CD14-positive monocyte (primary cell): ENCODE measurements at regions not wholly inside any gene's neighbourhood (a gene's known extent, or its start where the extent isn't known, plus 50 kb on each side); places are given as distances from the start of the nearest gene placed in this dataset.
A peak's percentile ranks its signal among the peaks of the same experiment; 100 is the strongest.
"Not testable (repeated sequence)": the region's sequence is repeated elsewhere in the genome, so short reads cannot be mapped to it uniquely, and the experiment has no call there.

ENCODE experiments used
- DNase-seq, 3 donors: peaks; one replicate each; pipeline ENCODE4 v3.0.0-alpha.2; 2011 to 2022
- H2AFZ ChIP-seq: 2 replicates; pipeline ENCODE4 v1.6.0; 2012; ENCODE audit warnings: mild to moderate bottlenecking, low read depth, low read length, inconsistent platforms; ENCODE audit not compliant: insufficient read depth, poor library complexity, severe bottlenecking
- H3K27ac ChIP-seq, 2 donors: 1 replicate in 1 of 2; 2 replicates in 1 of 2; pipeline ENCODE4 v1.5.1; 2012 to 2013; ENCODE audit warnings: low read length in 2 of 2, control low read depth in 1 of 2, inconsistent platforms in 1 of 2, low read depth in 1 of 2, mild to moderate bottlenecking in 1 of 2
- H3K27me3 ChIP-seq, 2 donors: one replicate each; pipeline versions ENCODE4 v1.6.0 to v1.6.1; 2011 to 2013; ENCODE audit warnings: low read length in 2 of 2; ENCODE audit not compliant: control insufficient read depth in 2 of 2, insufficient read depth in 2 of 2
- H3K36me3 ChIP-seq, 2 donors: replicated peaks in 1 of 2; 1 replicate in 1 of 2; 2 replicates in 1 of 2; pipeline versions ENCODE4 v1.5.1 to v1.6.1; 2012 to 2013; ENCODE audit warnings: low read length in 2 of 2, control low read depth in 1 of 2, inconsistent platforms in 1 of 2, mild to moderate bottlenecking in 1 of 2; ENCODE audit not compliant: insufficient read depth in 2 of 2, control insufficient read depth in 1 of 2
- H3K4me1 ChIP-seq, 2 donors: 1 replicate in 1 of 2; 2 replicates in 1 of 2; pipeline versions ENCODE4 v1.5.1 to v1.6.1; 2012 to 2013; ENCODE audit warnings: low read length in 2 of 2, control low read depth in 1 of 2, inconsistent platforms in 1 of 2, mild to moderate bottlenecking in 1 of 2, moderate library complexity in 1 of 2; ENCODE audit not compliant: insufficient read depth in 2 of 2, control insufficient read depth in 1 of 2
- H3K4me2 ChIP-seq: replicated peaks from 2 replicates; pipeline ENCODE3; 2012; ENCODE audit warnings: low read length, moderate library complexity, mild to moderate bottlenecking; ENCODE audit not compliant: poor library complexity, severe bottlenecking; ENCODE audit errors: extremely low read depth
- H3K4me3 ChIP-seq, 3 experiments: fragments of 200-600 bp in 1 of 3; sonication (generic) in 1 of 3; replicated peaks in 1 of 3; 1 replicate in 2 of 3; 2 replicates in 1 of 3; pipeline ENCODE4 v1.5.1; 2011 to 2013; ENCODE audit warnings: low read length in 3 of 3, mild to moderate bottlenecking in 3 of 3, control low read depth in 2 of 3, low read depth in 2 of 3, inconsistent platforms in 1 of 3, moderate library complexity in 1 of 3
- H3K79me2 ChIP-seq: 2 replicates; pipeline ENCODE4 v1.6.0; 2012; ENCODE audit warnings: mild to moderate bottlenecking, control low read depth, inconsistent platforms, low read length, moderate library complexity; ENCODE audit not compliant: insufficient read depth
- H3K9ac ChIP-seq: 2 replicates; pipeline ENCODE4 v1.6.0; 2017; ENCODE audit warnings: low read length, mild to moderate bottlenecking; ENCODE audit not compliant: insufficient read depth, poor library complexity, severe bottlenecking
- H3K9me3 ChIP-seq, 2 donors: replicated peaks in 1 of 2; 1 replicate in 1 of 2; 2 replicates in 1 of 2; pipeline versions ENCODE4 v1.5.1 to v1.6.1; 2012 to 2013; ENCODE audit warnings: low read length in 2 of 2, control low read depth in 1 of 2; ENCODE audit not compliant: control insufficient read depth in 1 of 2, insufficient read depth in 1 of 2
- H4K20me1 ChIP-seq: 2 replicates; pipeline ENCODE4 v1.6.0; 2012; ENCODE audit warnings: mild to moderate bottlenecking, low read length, control low read depth, moderate library complexity; ENCODE audit not compliant: insufficient read depth
- H3K27ac Mint-ChIP-seq, 7 donors: one replicate each; pipeline ENCODE4 v1.8.0; 2020; ENCODE audit warnings: mild to moderate bottlenecking in 7 of 7, mixed read lengths in 7 of 7, moderate library complexity in 6 of 7, inconsistent platforms in 2 of 7
- H3K27me3 Mint-ChIP-seq, 3 donors: one replicate each; pipeline ENCODE4 v1.8.0; 2021 to 2022; ENCODE audit warnings: low read depth in 3 of 3, mild to moderate bottlenecking in 3 of 3, mixed read lengths in 3 of 3, moderate library complexity in 3 of 3, inconsistent platforms in 1 of 3
- H3K36me3 Mint-ChIP-seq, 2 donors: one replicate each; pipeline ENCODE4 v1.8.0; 2020; ENCODE audit warnings: mixed read lengths in 2 of 2, inconsistent platforms in 1 of 2, mild to moderate bottlenecking in 1 of 2
- H3K4me1 Mint-ChIP-seq: one replicate; pipeline ENCODE4 v1.8.0; 2020; ENCODE audit warnings: mild to moderate bottlenecking, mixed read lengths
- H3K4me3 Mint-ChIP-seq, 2 donors: one replicate each; pipeline ENCODE4 v1.8.0; 2020; ENCODE audit warnings: mild to moderate bottlenecking in 2 of 2, mixed read lengths in 2 of 2, moderate library complexity in 1 of 2
- H3K9me3 Mint-ChIP-seq, 7 donors: one replicate each; pipeline ENCODE4 v1.8.0; 2020 to 2022; ENCODE audit warnings: mixed read lengths in 7 of 7, mild to moderate bottlenecking in 6 of 7, moderate library complexity in 6 of 7, inconsistent platforms in 2 of 7
- CTCF ChIP-seq: fragments of 200-600 bp; IDR thresholded peaks from one replicate; pipeline ENCODE4 v1.8.0; 2022; ENCODE audit warnings: antibody characterized with exemption, mild to moderate bottlenecking
- WGBS: methylation state at CpG from one replicate; pipeline ENCODE4 v1.1.5; 2013; ENCODE audit warnings: missing lambda C conversion rate; ENCODE audit not compliant: insufficient coverage; 5-methylcytosine and 5-hydroxymethylcytosine counted together
- intact Hi-C, 2 donors: fragments of 100-400 bp; cut with micrococcal nuclease; formaldehyde crosslinking; loops; one replicate each; pipeline versions ENCODE4 v1.15.0 to v1.15.1; 2023

GRCh38 chr5:82938901-82939725 is 138.1 kb downstream of the TMEM167A start:
- WGBS, result no CpG with 5 or more reads among the region's 4 CpGs
- Mint-ChIP-seq H3K4me3 (no peak overlapping the region), H3K4me1 (peaks cover 10% of the 10 kb centered on the region), H3K27me3 (peaks cover 0 to 2% (median 0%) of the 10 kb centered on the region in 3 donors), H3K27ac (no peak overlapping the region), H3K9me3 (peaks cover 2 to 17% (median 5%) of the 10 kb centered on the region in 7 donors), H3K36me3 (no peaks in the 10 kb centered on the region)
- Histone ChIP-seq H2AFZ (peak overlapping the region; percentile 9), H3K27me3 (no peaks in the 10 kb centered on the region), H3K9me3 (peaks cover 0 to 5% of the 10 kb centered on the region in 2 donors), H3K79me2 (no peaks in the 10 kb centered on the region), H3K4me2 (no peak overlapping the region), H3K36me3 (no peaks in the 10 kb centered on the region), H3K4me1 (no peaks in the 10 kb centered on the region), H4K20me1 (no peaks in the 10 kb centered on the region), H3K27ac (no peak overlapping the region), H3K4me3 (no peak overlapping the region), H3K9ac (no peak overlapping the region)
- TF ChIP-seq CTCF, result no peak
- intact Hi-C loops, result no loop called here
- DNase-seq, result no peak

GRCh38 chr5:82932473-82933220 is 144.5 kb downstream of the TMEM167A start:
- 97% methylated on average over 8 of the region's 28 CpGs for WGBS
- H2AFZ ChIP-seq, H3K9me3 ChIP-seq, H3K27me3 ChIP-seq, H3K4me1 ChIP-seq, H3K4me1 Mint-ChIP-seq, DNase-seq, H3K4me2 ChIP-seq, H3K9ac ChIP-seq, intact Hi-C loops, H3K36me3 Mint-ChIP-seq, H3K4me3 Mint-ChIP-seq, H3K27ac ChIP-seq, H3K27me3 Mint-ChIP-seq, H4K20me1 ChIP-seq, H3K79me2 ChIP-seq, H3K36me3 ChIP-seq, H3K4me3 ChIP-seq: not testable (repeated sequence)
- peaks cover 0 to 11% (median 5%) of the 10 kb centered on the region in 7 donors for H3K9me3 Mint-ChIP-seq
- H3K27ac Mint-ChIP-seq, result peak overlapping the region in 2 of 7 donors; percentile 11 to 66
